ENCODE measurements at regions not wholly inside any gene's neighbourhood (a gene's known extent, or its start where the extent isn't known, plus 50 kb on each side); places are given as distances from the start of the nearest gene placed in this dataset.

DNA sequence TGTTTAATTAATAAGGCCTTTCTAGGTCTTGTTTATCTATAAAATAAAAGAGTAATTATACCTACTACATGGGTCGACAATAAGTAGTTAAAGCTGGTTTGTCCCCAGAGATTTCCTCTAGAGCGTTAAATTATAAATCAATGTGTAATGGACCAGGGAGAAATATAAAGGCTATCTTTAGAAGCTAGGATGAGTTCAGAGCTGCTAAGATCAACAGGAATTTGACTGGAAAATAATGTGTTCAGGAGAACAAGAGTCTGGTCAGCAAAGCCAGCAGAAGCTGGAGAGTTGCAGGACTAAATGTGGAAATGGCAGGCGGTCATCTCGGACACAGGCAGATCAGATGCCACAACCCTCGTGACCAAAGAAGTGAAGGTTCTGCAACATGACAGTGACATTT is 428.8 kb downstream of the EPM2A start:
- no peak for DNase-seq

GRCh38 chr6:145309842-145310535 is 425.3 kb downstream of the EPM2A start:
- no peak for DNase-seq

GRCh38 chr6:145312481-145312880 is 422.8 kb downstream of the EPM2A start:
- no peak for DNase-seq

- no peak for DNase-seq
Observed at GRCh38 chr6:145313041-145313855, 422.1 kb downstream of the EPM2A start.

DNA sequence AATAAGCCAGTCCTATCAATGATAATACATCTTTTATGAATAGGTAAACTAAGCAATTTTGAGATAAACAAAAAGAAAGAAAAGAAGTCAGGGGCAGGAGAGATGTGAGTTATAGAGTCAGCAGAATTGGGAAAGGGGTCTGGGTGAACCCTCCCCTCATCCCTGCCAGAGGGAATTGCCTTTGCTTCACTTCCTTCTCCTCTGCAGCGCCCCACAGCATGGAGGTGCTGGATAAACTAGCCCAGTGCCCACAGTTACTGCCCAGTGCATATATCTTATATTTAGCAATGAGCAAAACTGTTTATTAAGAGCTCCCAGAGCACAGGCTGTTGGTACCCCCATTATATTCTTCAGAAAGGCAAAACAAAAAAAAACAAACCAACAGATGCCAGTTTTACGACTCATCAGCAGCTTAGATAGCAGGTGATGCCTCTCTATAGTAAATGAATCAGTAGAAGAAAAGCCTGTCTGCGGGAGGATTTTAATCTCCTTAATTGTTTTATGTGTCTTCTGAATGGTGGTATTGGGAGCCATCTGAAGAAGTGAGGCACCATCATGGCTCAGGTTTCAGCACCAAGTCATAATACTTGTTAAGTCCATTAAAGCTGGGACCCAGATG is 419.2 kb downstream of the EPM2A start:
- DNase-seq, result no peak

DNA sequence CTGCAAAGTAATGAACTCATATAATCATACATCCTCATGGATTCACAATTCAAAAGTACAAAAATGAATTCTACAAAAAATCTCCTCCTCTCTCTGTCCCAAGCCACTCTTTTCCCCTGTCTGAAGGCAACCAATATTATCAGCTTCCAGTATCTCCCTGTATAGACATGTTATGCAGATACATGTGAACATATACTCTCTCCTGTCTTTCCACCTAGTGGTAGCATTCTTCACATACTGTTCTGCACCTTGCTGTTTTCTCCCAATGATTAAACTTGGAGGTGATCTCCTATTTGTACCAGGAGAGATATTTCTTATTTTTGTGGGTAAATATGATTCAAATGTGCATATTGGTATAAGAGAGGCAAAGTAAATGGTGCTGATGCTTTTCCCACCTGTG is 416.4 kb downstream of the EPM2A start:
- no peak for DNase-seq

DNA sequence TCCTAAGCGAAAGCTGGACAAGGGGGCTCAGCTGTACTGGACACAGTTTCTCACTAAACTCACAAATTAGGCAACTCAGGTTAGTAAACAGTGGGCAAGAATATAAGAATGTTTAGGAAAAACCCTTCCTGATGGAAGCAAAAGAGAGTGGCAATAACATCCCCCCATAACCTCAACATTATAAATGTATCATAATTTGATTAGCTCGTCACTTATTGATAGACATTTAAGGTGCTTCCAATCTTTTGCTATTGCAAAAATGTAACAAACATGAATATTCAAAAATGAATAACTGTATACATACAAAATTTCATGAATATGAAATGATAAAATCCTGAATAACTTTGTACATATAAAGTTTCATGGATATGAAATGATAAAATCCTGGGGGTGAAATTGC is 415.7 kb downstream of the EPM2A start:
- no peak for DNase-seq

DNA sequence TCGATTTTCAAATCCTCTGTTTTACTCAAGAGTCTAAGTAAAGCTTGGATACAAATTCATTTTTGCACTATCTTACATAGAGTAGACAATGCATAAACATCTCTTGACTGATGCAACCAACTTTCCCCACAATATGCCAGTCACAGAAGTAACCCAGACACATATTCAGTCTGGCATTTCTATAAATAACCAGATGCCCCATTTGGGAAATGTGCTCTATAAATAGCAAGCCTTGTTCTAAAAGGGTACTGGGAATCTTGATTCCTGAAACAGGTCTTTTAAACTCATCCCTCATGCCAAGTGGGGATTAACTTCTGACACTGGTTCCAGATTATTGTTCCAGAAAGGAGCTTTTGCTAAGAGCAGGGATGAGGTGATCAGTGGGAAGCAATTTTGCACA is 411.7 kb downstream of the EPM2A start:
- no peak for DNase-seq

- DNase-seq, result no peak
Observed at GRCh38 chr6:145327586-145327985, 407.7 kb downstream of the EPM2A start.

DNA sequence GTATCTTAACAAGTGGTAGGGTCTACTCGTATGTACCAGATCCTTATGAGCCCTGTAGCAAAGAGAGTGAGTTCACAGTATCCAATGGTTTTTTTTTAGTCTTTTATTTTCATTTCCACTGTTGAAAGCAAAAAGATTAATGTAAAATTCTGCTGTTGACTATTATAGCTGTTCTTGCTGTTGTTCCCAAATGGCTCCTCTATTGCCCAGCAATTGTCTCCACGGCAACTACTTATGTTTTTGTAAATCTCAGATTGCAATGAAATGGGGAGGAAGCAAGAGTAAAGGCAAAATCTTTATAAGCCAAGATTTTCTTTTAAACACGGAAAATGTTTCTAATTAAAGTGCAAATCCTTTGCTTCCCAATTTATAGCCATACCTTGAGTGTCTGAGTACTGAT is 406.1 kb downstream of the EPM2A start:
- DNase-seq, result no peak

DNA sequence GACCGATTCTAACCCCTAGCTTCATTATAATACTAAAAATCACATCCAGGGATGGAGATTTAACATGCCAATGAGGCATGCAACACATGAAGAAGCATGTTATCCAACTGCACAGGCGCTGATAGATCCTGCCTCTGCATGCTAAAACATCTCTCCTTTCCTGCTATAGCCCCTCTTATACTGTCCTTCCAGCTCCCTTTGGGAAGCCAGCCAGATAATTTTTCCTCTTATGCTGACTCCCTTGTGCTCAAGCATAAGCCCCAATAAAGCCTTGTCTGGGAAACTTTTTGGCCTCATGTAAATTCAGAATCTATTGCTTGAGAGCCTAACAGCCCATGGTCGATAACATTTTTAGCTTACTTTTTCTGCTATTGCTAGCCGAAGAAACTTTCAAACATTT is 404.3 kb downstream of the EPM2A start:
- DNase-seq, result no peak

GRCh38 chr6:145332011-145332410 is 403.3 kb downstream of the EPM2A start:
- no peak for DNase-seq

- no peak for DNase-seq
Observed at GRCh38 chr6:145336119-145336518, 399.2 kb downstream of the EPM2A start.

GRCh38 chr6:145339089-145339488 is 396.2 kb downstream of the EPM2A start:
- no peak for DNase-seq

DNA sequence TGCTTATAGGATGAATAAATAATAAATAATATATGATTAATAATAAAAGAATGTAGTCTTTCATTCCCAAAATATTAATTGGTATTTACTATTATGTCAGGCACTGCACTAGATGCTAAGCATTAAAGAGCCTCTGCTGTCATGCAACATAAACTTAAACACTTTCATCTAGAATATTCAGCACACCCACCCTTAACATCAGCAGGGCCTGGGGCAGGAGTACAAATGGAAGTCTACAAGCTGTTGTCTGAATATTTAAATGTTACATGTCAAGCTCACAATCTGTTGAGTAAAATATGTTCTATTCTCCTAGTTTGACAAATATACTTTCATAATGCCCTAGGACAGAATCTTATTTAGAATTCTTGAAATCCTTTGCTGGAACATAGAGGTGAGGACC is 395.1 kb downstream of the EPM2A start:
- DNase-seq, result no peak

DNA sequence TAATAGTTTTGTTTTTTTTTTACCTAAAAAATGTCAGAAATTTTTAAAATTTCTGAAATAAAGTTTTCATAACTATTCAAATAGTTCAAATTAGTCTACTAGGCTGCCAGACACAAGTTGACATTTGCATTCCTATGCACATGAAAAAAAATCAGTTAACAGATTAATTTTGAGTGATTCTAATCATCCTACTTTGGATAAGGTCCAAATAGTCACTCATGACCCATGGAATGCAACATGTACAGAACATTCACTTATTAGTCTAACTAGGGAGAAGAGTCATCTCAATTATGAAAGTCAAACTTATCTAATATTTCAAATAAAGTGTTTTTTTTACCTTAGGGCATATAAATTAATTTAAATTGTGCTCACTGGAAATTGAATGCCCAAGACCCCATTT is 390.2 kb downstream of the EPM2A start:
- no peak for DNase-seq

GRCh38 chr6:145347216-145347615 is 388.1 kb downstream of the EPM2A start:
- no peak for DNase-seq

DNA sequence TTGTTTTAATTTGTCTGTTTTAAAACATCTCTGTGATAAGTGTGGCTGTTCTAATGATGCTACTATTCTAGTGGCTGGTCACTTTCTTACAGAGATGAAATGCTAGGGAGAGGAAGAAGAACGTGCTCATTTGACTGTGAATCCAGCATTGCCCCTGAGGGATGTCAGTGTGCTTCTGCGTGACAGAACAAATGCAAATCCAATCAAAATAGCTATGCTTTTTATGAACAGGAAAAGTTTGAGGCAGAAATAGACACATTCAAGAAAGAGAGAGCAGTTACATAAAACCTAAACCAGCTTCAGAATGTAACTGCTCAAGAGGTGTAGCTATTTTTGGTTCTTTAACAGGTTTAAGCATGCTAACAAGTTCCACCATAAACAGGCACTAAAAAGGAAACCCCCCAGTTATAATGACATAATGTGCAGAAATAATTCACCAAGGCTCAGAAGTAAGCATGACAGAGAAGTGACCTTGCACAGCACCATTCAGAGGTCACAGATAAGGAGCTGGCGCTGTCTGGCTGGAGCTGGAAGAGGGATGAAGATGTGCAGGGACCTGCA is 385.3 kb downstream of the EPM2A start:
- DNase-seq, result no peak

DNA sequence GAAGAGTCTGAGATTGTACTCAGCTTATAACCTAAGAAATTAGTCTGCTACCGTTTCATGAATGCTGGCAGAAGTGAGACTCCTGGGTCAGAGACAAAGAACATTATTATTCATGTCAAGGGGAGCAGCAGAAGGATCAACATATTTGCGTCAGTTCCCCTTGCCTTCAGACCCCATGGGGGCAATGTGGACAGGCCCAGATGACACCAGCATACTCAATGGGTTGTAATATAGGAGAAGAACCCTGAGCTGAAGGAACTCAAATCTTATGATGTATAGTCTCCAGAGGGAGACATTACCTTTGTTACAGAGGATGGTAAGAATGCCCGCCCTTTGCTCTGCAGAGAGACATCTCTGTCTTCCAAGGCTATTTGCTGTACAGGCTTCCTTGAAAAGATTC is 384.4 kb downstream of the EPM2A start:
- DNase-seq, result no peak

GRCh38 chr6:145352382-145353080 is 382.8 kb downstream of the EPM2A start:
- no peak for DNase-seq

DNA sequence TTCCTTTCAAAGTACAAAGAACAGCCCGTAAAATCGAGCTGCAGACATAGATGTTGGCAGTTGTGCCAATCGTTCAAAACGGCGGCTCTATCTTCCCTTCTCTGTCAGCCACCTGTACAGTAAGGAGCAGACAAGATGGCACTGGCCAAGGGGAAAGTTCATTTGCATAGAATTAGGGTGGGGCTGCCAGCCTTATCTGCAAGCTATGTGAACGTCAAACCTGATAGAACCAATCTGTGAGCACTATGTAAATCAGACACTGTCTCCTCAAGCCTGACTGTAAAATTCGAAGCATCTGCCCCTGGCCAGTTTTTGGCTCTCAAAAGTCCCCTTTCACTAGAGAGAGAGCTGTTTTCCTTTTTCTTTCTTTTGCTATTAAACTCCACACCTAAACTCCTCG is 374.5 kb downstream of the EPM2A start:
- no peak for DNase-seq

DNA sequence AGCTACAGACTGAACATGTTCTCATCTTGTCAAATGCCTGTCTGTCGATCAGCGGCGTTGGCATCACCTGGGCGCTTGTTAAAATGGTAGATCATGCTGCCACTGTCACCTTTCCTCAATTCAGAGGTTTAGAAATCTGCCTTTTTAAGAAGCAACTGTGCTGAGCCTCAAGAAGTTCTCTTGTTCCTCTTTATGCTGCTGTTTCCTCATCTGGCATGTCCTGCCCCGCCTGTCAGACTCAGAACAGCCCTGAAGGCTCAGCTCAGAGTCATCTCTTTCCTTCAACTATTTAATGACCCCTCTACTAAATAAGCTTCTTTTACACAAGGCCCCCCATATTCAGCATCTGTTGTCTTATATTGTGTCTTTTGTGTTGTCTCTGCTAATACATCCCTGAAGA is 368.2 kb downstream of the EPM2A start:
- DNase-seq, result no peak

DNA sequence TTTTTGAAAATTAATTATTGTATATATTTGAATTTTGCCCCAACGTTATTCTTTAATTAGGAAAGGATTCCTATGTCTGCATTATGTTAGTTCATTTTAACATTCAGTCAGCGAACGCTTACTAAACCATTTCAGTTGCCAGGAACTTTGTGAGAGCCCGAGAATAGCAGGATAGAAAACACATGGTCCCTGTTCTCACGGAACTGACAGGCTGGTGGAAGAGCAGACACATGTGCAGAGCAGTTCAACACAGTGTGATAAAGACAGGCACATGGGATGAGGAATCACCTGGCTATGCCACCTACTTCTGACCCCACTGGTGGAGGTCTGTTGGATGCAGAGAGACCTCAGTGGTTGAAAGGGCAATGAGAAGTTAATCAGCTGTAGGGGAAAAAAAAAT is 367.2 kb downstream of the EPM2A start:
- no peak for DNase-seq

Measured in midbrain (tissue), 1 donor.